NCI-H2196 treated with DMSO at 0.1 percent for 48 hours (cell line): ENCODE measurements at regions not wholly inside any gene's neighbourhood (a gene's known extent, or its start where the extent isn't known, plus 50 kb on each side); places are given as distances from the start of the nearest gene placed in this dataset.
"Not testable (repeated sequence)": the region's sequence is repeated elsewhere in the genome, so short reads cannot be mapped to it uniquely, and the experiment has no call there.

Experiments used
- DNase-seq: peaks from one replicate; lab custom pipeline; 2025; ENCODE audit not compliant: unreplicated experiment; lab: John Stamatoyannopoulos, UW

GRCh38 chr17:70912716-70913485, 743.6 kb downstream of the KCNJ2 start:
- DNase-seq = no peak

- no peak for DNase-seq
Measured at GRCh38 chr17:70916469-70916868, 747.1 kb downstream of the KCNJ2 start.

- no peak for DNase-seq
Measured at GRCh38 chr17:70919241-70919640, 749.9 kb downstream of the KCNJ2 start.

GRCh38 chr17:70920416-70920815, 751.1 kb downstream of the KCNJ2 start:
- DNase-seq = no peak

- no peak for DNase-seq
Measured at GRCh38 chr17:70922268-70922667, 752.9 kb downstream of the KCNJ2 start.

GRCh38 chr17:70924776-70925175, 755.4 kb downstream of the KCNJ2 start:
- no peak for DNase-seq

GRCh38 chr17:70929226-70929625, 759.9 kb downstream of the KCNJ2 start:
- no peak for DNase-seq

GRCh38 chr17:70934231-70934630, 764.9 kb downstream of the KCNJ2 start:
- DNase-seq = no peak

- DNase-seq = no peak
Measured at GRCh38 chr17:70934835-70935234, 765.5 kb downstream of the KCNJ2 start.

GRCh38 chr17:70936724-70937123, 767.4 kb downstream of the KCNJ2 start:
- DNase-seq = no peak

GRCh38 chr17:70938336-70938735, 769.0 kb downstream of the KCNJ2 start:
- DNase-seq = no peak

- no peak for DNase-seq
Measured at GRCh38 chr17:70945386-70945785, 776.1 kb downstream of the KCNJ2 start.

GRCh38 chr17:70947215-70947614, 777.9 kb downstream of the KCNJ2 start:
- DNase-seq = no peak

GRCh38 chr17:70947636-70948565, 778.6 kb downstream of the KCNJ2 start:
- DNase-seq = no peak

- DNase-seq = not testable (repeated sequence)
Measured at GRCh38 chr17:70953140-70953539, 783.8 kb downstream of the KCNJ2 start.

GRCh38 chr17:70955441-70955840, 786.1 kb downstream of the KCNJ2 start:
- DNase-seq = no peak

GRCh38 chr17:70956726-70957125, 787.4 kb downstream of the KCNJ2 start:
- DNase-seq = no peak

GRCh38 chr17:70961341-70961740, 792.0 kb downstream of the KCNJ2 start:
- no peak for DNase-seq

GRCh38 chr17:70968302-70968701, 799.0 kb downstream of the KCNJ2 start:
- no peak for DNase-seq

- DNase-seq = no peak
Measured at GRCh38 chr17:70969521-70970034, 800.2 kb downstream of the KCNJ2 start.

- no peak for DNase-seq
Measured at GRCh38 chr17:70976447-70976846, 807.1 kb downstream of the KCNJ2 start.

- DNase-seq = no peak
Measured at GRCh38 chr17:70984873-70985272, 815.5 kb downstream of the KCNJ2 start.
